Neural cell (in vitro differentiated cells): ENCODE measurements at regions not wholly inside any gene's neighbourhood (a gene's known extent, or its start where the extent isn't known, plus 50 kb on each side); places are given as distances from the start of the nearest gene placed in this dataset.

Experiments
- H2AFZ ChIP-seq: fragments of 200-600, 300-800 bp; sonication (generic), shearing (Covaris generic); 2 replicates; pipeline ENCODE4 v1.6.0; 2014; ENCODE audit warnings: low read depth, mild to moderate bottlenecking, antibody characterized with exemption, low read length, moderate library complexity
- H3F3A ChIP-seq: fragments of 200-600 bp; shearing (Covaris generic); 2 replicates; pipeline ENCODE4 v1.6.1; 2016; ENCODE audit warnings: mild to moderate bottlenecking, moderate library complexity, mixed read lengths, antibody characterized with exemption, low read length; ENCODE audit not compliant: insufficient read depth, poor library complexity, severe bottlenecking
- H3K27ac ChIP-seq: fragments of 200-600, 300-800 bp; sonication (generic), shearing (Covaris generic); 2 replicates; pipeline ENCODE4 v1.5.1; 2014; ENCODE audit warnings: mild to moderate bottlenecking, low read length, moderate library complexity
- H3K27me3 ChIP-seq: fragments of 300-800, 200-600 bp; sonication (generic), shearing (Covaris generic); 2 replicates; pipeline ENCODE4 v1.6.0; 2014; ENCODE audit warnings: mild to moderate bottlenecking, low read depth, low read length, moderate library complexity; ENCODE audit not compliant: insufficient read depth
- H3K36me3 ChIP-seq: fragments of 300-800, 200-600 bp; sonication (generic), shearing (Covaris generic); 2 replicates; pipeline ENCODE4 v1.5.1; 2014; ENCODE audit warnings: mild to moderate bottlenecking, antibody characterized with exemption, low read length, moderate library complexity; ENCODE audit not compliant: insufficient read depth
- H3K4me2 ChIP-seq: fragments of 300-800, 200-600 bp; sonication (generic), shearing (Covaris generic); 2 replicates; pipeline ENCODE4 v1.6.0; 2014; ENCODE audit warnings: mild to moderate bottlenecking, low read length
- H3K4me3 ChIP-seq: fragments of 300-800, 200-600 bp; sonication (generic), shearing (Covaris generic); 2 replicates; pipeline ENCODE4 v1.5.1; 2014; ENCODE audit warnings: mild to moderate bottlenecking, low read length, moderate library complexity
- H3K79me2 ChIP-seq: fragments of 200-600 bp; shearing (Covaris generic); replicated peaks from 2 replicates; pipeline ENCODE4 v1.6.0; 2014; ENCODE audit warnings: mild to moderate bottlenecking, low read length, moderate library complexity; ENCODE audit not compliant: insufficient read depth
- H3K9ac ChIP-seq: fragments of 300-800, 200-600 bp; sonication (generic), shearing (Covaris generic); 2 replicates; pipeline ENCODE4 v1.6.1; 2016; ENCODE audit warnings: mild to moderate bottlenecking, low read length, mixed read lengths
- H3K9me2 ChIP-seq: fragments of 200-600 bp; shearing (Covaris generic); 2 replicates; pipeline ENCODE4 v1.6.1; 2016; ENCODE audit warnings: mild to moderate bottlenecking, low read length, mixed read lengths; ENCODE audit not compliant: insufficient read depth
- H3K9me3 ChIP-seq: fragments of 200-600, 300-800 bp; sonication (generic), shearing (Covaris generic); 2 replicates; pipeline ENCODE4 v1.6.1; 2016; ENCODE audit warnings: mild to moderate bottlenecking, mixed run types, low read length, moderate library complexity, mixed read lengths
- H4K20me1 ChIP-seq: fragments of 200-600 bp; shearing (Covaris generic); 2 replicates; pipeline ENCODE4 v1.6.1; 2016; ENCODE audit warnings: mild to moderate bottlenecking, mixed run types; ENCODE audit not compliant: insufficient read depth
- CTCF ChIP-seq: fragments of 450-650 bp; IDR thresholded peaks from 2 replicates; pipeline ENCODE4 v1.5.1; 2014; ENCODE audit warnings: antibody characterized with exemption, mild to moderate bottlenecking, moderate library complexity; ENCODE audit not compliant: poor library complexity, severe bottlenecking
- EP300 ChIP-seq: fragments of 450-650 bp; conservative IDR thresholded peaks from 2 replicates; pipeline ENCODE4 v1.6.1; 2014; ENCODE audit warnings: antibody characterized with exemption, mild to moderate bottlenecking, moderate library complexity; ENCODE audit not compliant: poor library complexity, severe bottlenecking
- EZH2 ChIP-seq: fragments of 200-600, 300-800 bp; shearing (Covaris generic), sonication (generic); IDR thresholded peaks from 2 replicates; pipeline ENCODE4 v1.6.1; 2014; ENCODE audit warnings: antibody characterized with exemption, low read length, borderline replicate concordance, mild to moderate bottlenecking; ENCODE audit not compliant: insufficient read depth, poor library complexity, severe bottlenecking
- MXI1 ChIP-seq: fragments of 450-650 bp; conservative IDR thresholded peaks from 2 replicates; pipeline ENCODE4 v1.6.1; 2014; ENCODE audit warnings: antibody characterized with exemption, mild to moderate bottlenecking; ENCODE audit not compliant: poor library complexity, severe bottlenecking
- POLR2AphosphoS5 ChIP-seq: IDR thresholded peaks from 2 replicates; pipeline ENCODE4 v1.6.1; 2012
- RAD21 ChIP-seq: fragments of 450-650 bp; conservative IDR thresholded peaks from 2 replicates; pipeline ENCODE4 v1.6.1; 2014; ENCODE audit warnings: antibody characterized with exemption, mild to moderate bottlenecking, moderate library complexity
- REST ChIP-seq: IDR thresholded peaks from 2 replicates; pipeline ENCODE4 v1.6.1; 2012; ENCODE audit warnings: borderline replicate concordance
- SMC3 ChIP-seq: fragments of 450-650 bp; conservative IDR thresholded peaks from 2 replicates; pipeline ENCODE4 v1.6.1; 2014; ENCODE audit warnings: antibody characterized with exemption, mild to moderate bottlenecking, moderate library complexity; ENCODE audit not compliant: poor library complexity
- TAF1 ChIP-seq: IDR thresholded peaks from 2 replicates; pipeline ENCODE4 v1.6.1; 2012; ENCODE audit warnings: low read depth

- Histone ChIP-seq H3K9me2 (no peaks in the 10 kb centered on the region), H3F3A (no peaks in the 10 kb centered on the region), H3K36me3 (no peaks in the 10 kb centered on the region), H3K9me3 (no peaks in the 10 kb centered on the region), H3K79me2 (no peaks in the 10 kb centered on the region), H3K4me2 (no peak overlapping the region), H4K20me1 (no peaks in the 10 kb centered on the region), H3K4me3 (no peak overlapping the region), H3K27ac (no peak overlapping the region), H3K27me3 (no peaks in the 10 kb centered on the region), H2AFZ (no peak overlapping the region), H3K9ac (no peak overlapping the region)
- TF ChIP-seq RAD21 (no peak), MXI1 (no peak), CTCF (no peak), TAF1 (no peak), EZH2 (no peak), REST (no peak), EP300 (no peak)
Measured at GRCh38 chr5:120386981-120387380, 77.1 kb upstream of the PRR16 start.

GRCh38 chr5:120388016-120388781, 75.9 kb upstream of the PRR16 start:
- H3F3A ChIP-seq: no peaks in the 10 kb centered on the region
- no peaks in the 10 kb centered on the region for H3K9me2 ChIP-seq
- H3K36me3 ChIP-seq: no peaks in the 10 kb centered on the region
- no peaks in the 10 kb centered on the region for H4K20me1 ChIP-seq
- TF ChIP-seq RAD21 (no peak), CTCF (no peak), POLR2AphosphoS5 (no peak), SMC3 (no peak)
- no peak overlapping the region for H2AFZ ChIP-seq
- no peaks in the 10 kb centered on the region for H3K27me3 ChIP-seq
- H3K4me3 ChIP-seq: no peak overlapping the region
- H3K27ac ChIP-seq: no peak overlapping the region
- H3K9ac ChIP-seq: no peak overlapping the region
- no peaks in the 10 kb centered on the region for H3K79me2 ChIP-seq
- no peaks in the 10 kb centered on the region for H3K9me3 ChIP-seq
- H3K4me2 ChIP-seq: no peak overlapping the region
